ENCODE measurements at regions not wholly inside any gene's neighbourhood (a gene's known extent, or its start where the extent isn't known, plus 50 kb on each side); places are given as distances from the start of the nearest gene placed in this dataset.
A peak's percentile ranks its signal among the peaks of the same experiment; 100 is the strongest.

GRCh38 chr13:74077792-74078191 lies 56.4 kb downstream of the KLF12 start:
- DNase-seq = no peak
- intact Hi-C loops (cut with micrococcal nuclease) = no loop called here
- Histone ChIP-seq H3K27ac (ENCODE audit: low read length) (no peak overlapping the region), H3K4me3 (ENCODE audit: low read length) (no peak overlapping the region), H3F3A (ENCODE audit: low read length, unreplicated experiment) (no peaks in the 10 kb centered on the region), H2AFZ (ENCODE audit: low read length) (no peak overlapping the region), H3K9me2 (replicated peaks; ENCODE audit: low read length) (no peaks in the 10 kb centered on the region), H3K9ac (ENCODE audit: low read length) (no peak overlapping the region), H3K36me3 (ENCODE audit: low read depth, low read length) (no peaks in the 10 kb centered on the region), H3K79me2 (ENCODE audit: low read length) (peaks cover 8% of the 10 kb centered on the region; the same call in 1 of the 2 replicates), H3K9me3 (ENCODE audit: low read length) (no peaks in the 10 kb centered on the region), H4K20me1 (ENCODE audit: low read length) (no peaks in the 10 kb centered on the region), H3K27me3 (ENCODE audit: low read length) (no peaks in the 10 kb centered on the region), H3K4me2 (ENCODE audit: low read length) (no peak overlapping the region), H3K4me1 (ENCODE audit: insufficient read depth, low read length) (peaks cover 6% of the 10 kb centered on the region; the same call in 1 of the 2 replicates)
- TF ChIP-seq EZH2 (IDR thresholded peaks at IDR 0.05; ENCODE audit: low read length, unreplicated experiment) = no peak
- TF ChIP-seq EZH2phosphoT487 (IDR thresholded peaks at IDR 0.05; ENCODE audit: borderline replicate concordance, low read length) = no peak
- ATAC-seq = no peak
- ChIA-PET CTCF (no interaction called here), POLR2A (ENCODE audit: unreplicated experiment) (no interaction called here)
- BruUV-seq (replicated peaks) = no TSS peak

DNA sequence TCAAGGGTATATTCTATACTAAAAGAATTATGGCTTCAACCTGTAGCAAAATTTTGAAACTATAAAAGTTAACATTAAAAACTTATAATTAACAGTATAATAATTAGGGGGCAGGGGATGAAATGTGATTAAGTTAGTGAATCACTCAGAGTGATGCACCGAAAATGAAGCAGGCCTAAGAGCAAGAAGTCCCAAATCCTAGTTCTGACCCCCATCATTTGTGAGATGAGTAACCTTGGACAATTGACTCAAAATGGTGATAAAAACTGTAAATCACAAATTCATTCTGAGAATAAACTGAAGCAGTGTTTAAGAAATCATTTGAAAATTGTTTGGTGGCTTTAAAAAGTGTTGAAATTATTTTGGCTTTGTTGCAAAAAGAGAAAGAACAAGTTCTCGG lies 56.8 kb downstream of the KLF12 start:
- peaks cover 8% of the 10 kb centered on the region; the same call in 1 of the 2 replicates for H3K79me2 ChIP-seq (ENCODE audit: low read length)

DNA sequence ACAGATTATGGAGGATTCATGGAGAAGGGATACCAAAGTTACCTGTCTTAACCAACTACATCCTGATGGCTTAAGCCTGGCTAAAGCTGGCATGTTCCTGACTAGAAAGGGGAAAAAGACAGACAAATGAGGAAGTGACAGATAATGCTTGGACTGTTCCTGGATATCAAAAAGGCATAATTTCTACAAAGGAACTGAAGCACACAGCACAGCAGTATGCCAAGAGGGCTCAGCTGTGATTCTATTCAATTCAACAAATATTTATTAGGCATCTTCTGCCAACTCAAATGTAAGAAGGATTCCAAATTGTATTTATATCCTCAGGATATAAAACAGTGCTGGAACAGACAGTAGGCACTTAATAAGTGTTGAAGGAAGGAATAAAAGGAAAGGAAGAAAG lies 59.5 kb downstream of the KLF12 start:
- H3K4me3 ChIP-seq (ENCODE audit: low read length) = no peak overlapping the region
- CTCF ChIA-PET = no interaction called here

More for the DNA sequence above, 56.8 kb downstream of the KLF12 start:
- H3K9me2 ChIP-seq (replicated peaks; ENCODE audit: low read length) = no peaks in the 10 kb centered on the region
- TF ChIP-seq EZH2 (IDR thresholded peaks at IDR 0.05; ENCODE audit: low read length, unreplicated experiment) (no peak), EZH2phosphoT487 (IDR thresholded peaks at IDR 0.05; ENCODE audit: borderline replicate concordance, low read length) (no peak), CTCF (conservative IDR thresholded peaks at IDR 0.05; ENCODE audit: low read depth, low read length) (no peak)
- H3K36me3 ChIP-seq (ENCODE audit: low read depth, low read length) = no peaks in the 10 kb centered on the region
- no peak overlapping the region for H3K4me2 ChIP-seq (ENCODE audit: low read length)
- ChIA-PET POLR2A (ENCODE audit: unreplicated experiment) (no interaction called here), CTCF (no interaction called here)
- DNase-seq (no peak), ATAC-seq (no peak)
- H4K20me1 ChIP-seq (ENCODE audit: low read length) = no peaks in the 10 kb centered on the region
- no peaks in the 10 kb centered on the region for H3F3A ChIP-seq (ENCODE audit: low read length, unreplicated experiment)
- intact Hi-C loops (cut with micrococcal nuclease) = no loop called here
- no peaks in the 10 kb centered on the region for H3K9me3 ChIP-seq (ENCODE audit: low read length)
- peaks cover 6% of the 10 kb centered on the region; the same call in 1 of the 2 replicates for H3K4me1 ChIP-seq (ENCODE audit: insufficient read depth, low read length)
- BruUV-seq (replicated peaks) = no TSS peak
- no peak overlapping the region for H3K4me3 ChIP-seq (ENCODE audit: low read length)
- no peak overlapping the region for H3K27ac ChIP-seq (ENCODE audit: low read length)
- no peak overlapping the region for H2AFZ ChIP-seq (ENCODE audit: low read length)
- H3K9ac ChIP-seq (ENCODE audit: low read length) = no peak overlapping the region
- no peaks in the 10 kb centered on the region for H3K27me3 ChIP-seq (ENCODE audit: low read length)

More for the DNA sequence above, 59.5 kb downstream of the KLF12 start:
- Histone ChIP-seq H3K9me2 (replicated peaks; ENCODE audit: low read length) (no peaks in the 10 kb centered on the region), H3K9me3 (ENCODE audit: low read length) (no peaks in the 10 kb centered on the region), H3K9ac (ENCODE audit: low read length) (no peak overlapping the region), H4K20me1 (ENCODE audit: low read length) (no peaks in the 10 kb centered on the region), H3K4me1 (ENCODE audit: insufficient read depth, low read length) (peaks cover 6% of the 10 kb centered on the region; the same call in 1 of the 2 replicates), H3K36me3 (ENCODE audit: low read depth, low read length) (no peaks in the 10 kb centered on the region), H3F3A (ENCODE audit: low read length, unreplicated experiment) (no peaks in the 10 kb centered on the region), H2AFZ (ENCODE audit: low read length) (no peak overlapping the region), H3K27ac (ENCODE audit: low read length) (no peak overlapping the region), H3K27me3 (ENCODE audit: low read length) (no peaks in the 10 kb centered on the region), H3K79me2 (ENCODE audit: low read length) (peaks cover 2% of the 10 kb centered on the region; the same call in 1 of the 2 replicates), H3K4me2 (ENCODE audit: low read length) (0 out of 2 replicates have a peak overlapping the region, but pooled peaks have one; percentile 15)
- intact Hi-C loops (cut with micrococcal nuclease) = no loop called here
- no TSS peak for BruUV-seq (replicated peaks)
- DNase-seq (peak; percentile 34), ATAC-seq (peak; percentile 68)
- POLR2A ChIA-PET (ENCODE audit: unreplicated experiment) = interaction anchor here (0.6 kb wide), 1 partner anchor 131 kb away, joined by 4 read pairs; no protein-coding TSS in a partner anchor
- TF ChIP-seq EZH2 (IDR thresholded peaks at IDR 0.05; ENCODE audit: low read length, unreplicated experiment) = no peak
- no peak for TF ChIP-seq CTCF (conservative IDR thresholded peaks at IDR 0.05; ENCODE audit: low read depth, low read length)
- no peak for TF ChIP-seq EZH2phosphoT487 (IDR thresholded peaks at IDR 0.05; ENCODE audit: borderline replicate concordance, low read length)

All from PC-3 (cell line).